A673 (cell line): ENCODE measurements at regions not wholly inside any gene's neighbourhood (a gene's known extent, or its start where the extent isn't known, plus 50 kb on each side); places are given as distances from the start of the nearest gene placed in this dataset.

ENCODE experiments used
- BruUV-seq: library from RNA; stranded (reverse); fragments of 400-500 nt; replicated peaks from 2 replicates; lab custom pipeline; 2021; lab: Mats Ljungman, UMichigan
- CTCF ChIA-PET: fragments of 300-600 bp; sonication (Branson Sonifier 250); formaldehyde crosslinking; loops from one replicate; lab custom pipeline; 2022; ENCODE audit warnings: antibody characterized with exemption; lab: Charles Lee
- POLR2A ChIA-PET: fragments of 300-600 bp; sonication (Branson Sonifier 250); formaldehyde crosslinking; loops from one replicate; lab custom pipeline; 2022; ENCODE audit warnings: antibody characterized with exemption; ENCODE audit not compliant: low non-redundant PET; lab: Charles Lee
- DNase-seq: peaks from one replicate; pipeline ENCODE4 v3.0.0-alpha.2; 2015; ENCODE audit warnings: low spot score
- H3K27ac ChIP-seq: fragments of 200-600 bp; sonication (generic); 2 replicates; pipeline ENCODE4 v1.5.1; 2016; ENCODE audit warnings: mixed run types, low read depth, mild to moderate bottlenecking, mixed read lengths, antibody characterized with exemption, low read length; ENCODE audit not compliant: poor library complexity, severe bottlenecking
- H3K27me3 ChIP-seq: fragments of 200-600 bp; sonication (generic); replicated peaks from 2 replicates; pipeline ENCODE4 v1.6.1; 2017; ENCODE audit warnings: mixed run types, low read depth, mild to moderate bottlenecking, mixed read lengths, antibody characterized with exemption, low read length; ENCODE audit not compliant: insufficient read depth, poor library complexity
- H3K36me3 ChIP-seq: fragments of 200-600 bp; sonication (generic); 2 replicates; pipeline ENCODE4 v1.6.1; 2016; ENCODE audit warnings: mixed run types, mild to moderate bottlenecking, mixed read lengths, antibody characterized with exemption, low read length; ENCODE audit not compliant: insufficient read depth, poor library complexity, severe bottlenecking
- H3K4me1 ChIP-seq: fragments of 200-600 bp; sonication (generic); 2 replicates; pipeline ENCODE4 v1.6.1; 2017; ENCODE audit warnings: mixed run types, mild to moderate bottlenecking, mixed read lengths, antibody characterized with exemption, low read length; ENCODE audit not compliant: insufficient read depth, poor library complexity, severe bottlenecking
- H3K4me3 ChIP-seq: fragments of 200-600 bp; sonication (generic); 2 replicates; pipeline ENCODE4 v1.5.1; 2016; ENCODE audit warnings: low read depth, mixed run types, mild to moderate bottlenecking, mixed read lengths, low read length; ENCODE audit not compliant: poor library complexity, severe bottlenecking
- H3K9me3 ChIP-seq: fragments of 200-600 bp; sonication (generic); 2 replicates; pipeline ENCODE4 v1.6.1; 2016; ENCODE audit warnings: mixed run types, low read depth, mild to moderate bottlenecking, mixed read lengths, antibody characterized with exemption, low read length; ENCODE audit not compliant: poor library complexity, severe bottlenecking
- EZH2 ChIP-seq: fragments of 200-600 bp; sonication (generic); IDR thresholded peaks from 2 replicates; pipeline ENCODE4 v1.6.1; 2017; ENCODE audit warnings: borderline replicate concordance, low read depth, mild to moderate bottlenecking, mixed read lengths, antibody characterized with exemption, low read length; ENCODE audit not compliant: poor library complexity, severe bottlenecking
- intact Hi-C: fragments of 100-400 bp; cut with micrococcal nuclease; formaldehyde crosslinking; loops from one replicate; pipeline ENCODE4 v1.10.0; 2022; ENCODE audit not compliant: unreplicated experiment
- TF ChIP-seq, protein P1 (sequence below): fragments of 300-800, 200-600 bp; sonication (generic); conservative IDR thresholded peaks from 2 replicates; pipeline ENCODE4 v1.5.1; 2017; ENCODE audit warnings: low read depth, mild to moderate bottlenecking, antibody characterized with exemption, low read length, moderate library complexity, mixed read lengths

- CTCF ChIA-PET = no interaction called here
- TF ChIP-seq EZH2 = no peak
- TF ChIP-seq, protein P1, sequence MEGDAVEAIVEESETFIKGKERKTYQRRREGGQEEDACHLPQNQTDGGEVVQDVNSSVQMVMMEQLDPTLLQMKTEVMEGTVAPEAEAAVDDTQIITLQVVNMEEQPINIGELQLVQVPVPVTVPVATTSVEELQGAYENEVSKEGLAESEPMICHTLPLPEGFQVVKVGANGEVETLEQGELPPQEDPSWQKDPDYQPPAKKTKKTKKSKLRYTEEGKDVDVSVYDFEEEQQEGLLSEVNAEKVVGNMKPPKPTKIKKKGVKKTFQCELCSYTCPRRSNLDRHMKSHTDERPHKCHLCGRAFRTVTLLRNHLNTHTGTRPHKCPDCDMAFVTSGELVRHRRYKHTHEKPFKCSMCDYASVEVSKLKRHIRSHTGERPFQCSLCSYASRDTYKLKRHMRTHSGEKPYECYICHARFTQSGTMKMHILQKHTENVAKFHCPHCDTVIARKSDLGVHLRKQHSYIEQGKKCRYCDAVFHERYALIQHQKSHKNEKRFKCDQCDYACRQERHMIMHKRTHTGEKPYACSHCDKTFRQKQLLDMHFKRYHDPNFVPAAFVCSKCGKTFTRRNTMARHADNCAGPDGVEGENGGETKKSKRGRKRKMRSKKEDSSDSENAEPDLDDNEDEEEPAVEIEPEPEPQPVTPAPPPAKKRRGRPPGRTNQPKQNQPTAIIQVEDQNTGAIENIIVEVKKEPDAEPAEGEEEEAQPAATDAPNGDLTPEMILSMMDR = no peak
Observed at GRCh38 chr5:26439121-26439520, 599.3 kb downstream of the CDH9 start.

GRCh38 chr5:26434688-26435087, 603.7 kb downstream of the CDH9 start:
- intact Hi-C loops = no loop called here
- POLR2A ChIA-PET = no interaction called here
- Histone ChIP-seq H3K27me3 (no peaks in the 10 kb centered on the region), H3K36me3 (no peaks in the 10 kb centered on the region), H3K9me3 (no peaks in the 10 kb centered on the region), H3K4me1 (no peaks in the 10 kb centered on the region), H3K4me3 (no peak overlapping the region), H3K27ac (no peak overlapping the region)
- no TSS peak for BruUV-seq
- CTCF ChIA-PET = no interaction called here
- TF ChIP-seq EZH2 = no peak
- TF ChIP-seq, protein P1 = no peak
- DNase-seq = no peak

More at GRCh38 chr5:26439121-26439520, 599.3 kb downstream of the CDH9 start:
- H3K27ac ChIP-seq = no peak overlapping the region
- no peak overlapping the region for H3K4me3 ChIP-seq
- no peaks in the 10 kb centered on the region for H3K36me3 ChIP-seq
- intact Hi-C loops = no loop called here
- no peaks in the 10 kb centered on the region for H3K4me1 ChIP-seq
- BruUV-seq = no TSS peak
- POLR2A ChIA-PET = no interaction called here
- H3K9me3 ChIP-seq = no peaks in the 10 kb centered on the region
- no peaks in the 10 kb centered on the region for H3K27me3 ChIP-seq
- no peak for DNase-seq

- H3K4me3 ChIP-seq = no peak overlapping the region
- no peaks in the 10 kb centered on the region for H3K9me3 ChIP-seq
- no peak for DNase-seq
- H3K27ac ChIP-seq = no peak overlapping the region
- ChIA-PET CTCF (no interaction called here), POLR2A (no interaction called here)
- H3K27me3 ChIP-seq = no peaks in the 10 kb centered on the region
- no peaks in the 10 kb centered on the region for H3K4me1 ChIP-seq
- H3K36me3 ChIP-seq = no peaks in the 10 kb centered on the region
- no TSS peak for BruUV-seq
- TF ChIP-seq, protein P1 = no peak
- no peak for TF ChIP-seq EZH2
- intact Hi-C loops = no loop called here
Observed at GRCh38 chr5:26432386-26432785, 606.0 kb downstream of the CDH9 start.
